ENCODE measurements at regions not wholly inside any gene's neighbourhood (a gene's known extent, or its start where the extent isn't known, plus 50 kb on each side); places are given as distances from the start of the nearest gene placed in this dataset.

DNA sequence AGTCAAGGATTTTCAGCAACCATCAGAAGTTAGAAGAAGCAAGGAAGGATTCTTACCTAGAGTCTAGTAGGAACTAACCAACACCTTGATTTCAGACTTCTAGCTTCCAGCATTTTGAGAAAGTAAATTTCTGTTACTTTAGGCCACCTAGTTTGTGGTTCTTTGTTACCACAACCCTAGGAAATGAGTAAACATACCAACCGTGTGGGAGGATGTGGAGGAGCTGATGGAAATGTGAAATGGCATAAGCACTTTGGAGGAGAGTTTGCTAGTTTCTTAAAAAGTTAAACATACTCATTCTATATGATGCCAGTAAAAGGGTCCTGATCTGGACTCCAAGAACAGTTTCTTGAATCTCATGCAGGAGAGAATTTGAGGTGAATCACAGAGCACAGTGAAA is 679.4 kb downstream of the PDHA2 start:
- no peaks in the 10 kb centered on the region for H3K9me3 ChIP-seq (ENCODE audit: control insufficient read depth in 4 of 4, low read length in 3 of 4)
- H3K9ac ChIP-seq (ENCODE audit: low read depth in 1 of 2, low read length in 2 of 2): no peak overlapping the region
- no peaks in the 10 kb centered on the region for H3K27me3 ChIP-seq (ENCODE audit: control insufficient read depth in 4 of 4, insufficient read depth in 4 of 4, low read length in 3 of 4)
- H3K27ac ChIP-seq (ENCODE audit: low read depth in 1 of 2, low read length in 2 of 2): no peak overlapping the region
- no peak for DNase-seq (ENCODE audit: low spot score)
- no peak for TF ChIP-seq YY1 (IDR thresholded peaks at IDR 0.05)
- TF ChIP-seq HNF4A (conservative IDR thresholded peaks at IDR 0.05): no peak
- no peak for TF ChIP-seq JUND (IDR thresholded peaks at IDR 0.05)
- TF ChIP-seq, protein P1, sequence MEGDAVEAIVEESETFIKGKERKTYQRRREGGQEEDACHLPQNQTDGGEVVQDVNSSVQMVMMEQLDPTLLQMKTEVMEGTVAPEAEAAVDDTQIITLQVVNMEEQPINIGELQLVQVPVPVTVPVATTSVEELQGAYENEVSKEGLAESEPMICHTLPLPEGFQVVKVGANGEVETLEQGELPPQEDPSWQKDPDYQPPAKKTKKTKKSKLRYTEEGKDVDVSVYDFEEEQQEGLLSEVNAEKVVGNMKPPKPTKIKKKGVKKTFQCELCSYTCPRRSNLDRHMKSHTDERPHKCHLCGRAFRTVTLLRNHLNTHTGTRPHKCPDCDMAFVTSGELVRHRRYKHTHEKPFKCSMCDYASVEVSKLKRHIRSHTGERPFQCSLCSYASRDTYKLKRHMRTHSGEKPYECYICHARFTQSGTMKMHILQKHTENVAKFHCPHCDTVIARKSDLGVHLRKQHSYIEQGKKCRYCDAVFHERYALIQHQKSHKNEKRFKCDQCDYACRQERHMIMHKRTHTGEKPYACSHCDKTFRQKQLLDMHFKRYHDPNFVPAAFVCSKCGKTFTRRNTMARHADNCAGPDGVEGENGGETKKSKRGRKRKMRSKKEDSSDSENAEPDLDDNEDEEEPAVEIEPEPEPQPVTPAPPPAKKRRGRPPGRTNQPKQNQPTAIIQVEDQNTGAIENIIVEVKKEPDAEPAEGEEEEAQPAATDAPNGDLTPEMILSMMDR (IDR thresholded peaks at IDR 0.05; ENCODE audit: low read depth, low read length, missing input control): no peak
- TF ChIP-seq RAD21 (IDR thresholded peaks at IDR 0.05): no peak
- TF ChIP-seq TAF1 (conservative IDR thresholded peaks at IDR 0.05): no peak
- TF ChIP-seq HNF4G (IDR thresholded peaks at IDR 0.05): no peak
- TF ChIP-seq, protein P2, sequence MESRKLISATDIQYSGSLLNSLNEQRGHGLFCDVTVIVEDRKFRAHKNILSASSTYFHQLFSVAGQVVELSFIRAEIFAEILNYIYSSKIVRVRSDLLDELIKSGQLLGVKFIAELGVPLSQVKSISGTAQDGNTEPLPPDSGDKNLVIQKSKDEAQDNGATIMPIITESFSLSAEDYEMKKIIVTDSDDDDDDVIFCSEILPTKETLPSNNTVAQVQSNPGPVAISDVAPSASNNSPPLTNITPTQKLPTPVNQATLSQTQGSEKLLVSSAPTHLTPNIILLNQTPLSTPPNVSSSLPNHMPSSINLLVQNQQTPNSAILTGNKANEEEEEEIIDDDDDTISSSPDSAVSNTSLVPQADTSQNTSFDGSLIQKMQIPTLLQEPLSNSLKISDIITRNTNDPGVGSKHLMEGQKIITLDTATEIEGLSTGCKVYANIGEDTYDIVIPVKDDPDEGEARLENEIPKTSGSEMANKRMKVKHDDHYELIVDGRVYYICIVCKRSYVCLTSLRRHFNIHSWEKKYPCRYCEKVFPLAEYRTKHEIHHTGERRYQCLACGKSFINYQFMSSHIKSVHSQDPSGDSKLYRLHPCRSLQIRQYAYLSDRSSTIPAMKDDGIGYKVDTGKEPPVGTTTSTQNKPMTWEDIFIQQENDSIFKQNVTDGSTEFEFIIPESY (IDR thresholded peaks at IDR 0.05): no peak
- no peak for TF ChIP-seq FOXA1 (IDR thresholded peaks at IDR 0.05)
- no peak for TF ChIP-seq NR2F2 (IDR thresholded peaks at IDR 0.05)
- TF ChIP-seq EGR1 (IDR thresholded peaks at IDR 0.05; ENCODE audit: low read depth in 2 of 2): no peak
- TF ChIP-seq RXRA (IDR thresholded peaks at IDR 0.05): no peak
- TF ChIP-seq, protein P3, sequence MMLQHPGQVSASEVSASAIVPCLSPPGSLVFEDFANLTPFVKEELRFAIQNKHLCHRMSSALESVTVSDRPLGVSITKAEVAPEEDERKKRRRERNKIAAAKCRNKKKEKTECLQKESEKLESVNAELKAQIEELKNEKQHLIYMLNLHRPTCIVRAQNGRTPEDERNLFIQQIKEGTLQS (IDR thresholded peaks at IDR 0.05): no peak
- no peaks in the 10 kb centered on the region for H3K4me1 ChIP-seq (ENCODE audit: control insufficient read depth in 4 of 4, insufficient read depth in 4 of 4, low read length in 3 of 4)
- 22% methylated on average over 1 of the region's 1 CpG for WGBS
- H3K36me3 ChIP-seq (ENCODE audit: control insufficient read depth in 4 of 4, insufficient read depth in 3 of 4, low read depth in 1 of 4, low read length in 3 of 4): no peaks in the 10 kb centered on the region
- no peak overlapping the region for H3K4me3 ChIP-seq (ENCODE audit: low read depth in 1 of 3, low read length in 3 of 3)

DNA sequence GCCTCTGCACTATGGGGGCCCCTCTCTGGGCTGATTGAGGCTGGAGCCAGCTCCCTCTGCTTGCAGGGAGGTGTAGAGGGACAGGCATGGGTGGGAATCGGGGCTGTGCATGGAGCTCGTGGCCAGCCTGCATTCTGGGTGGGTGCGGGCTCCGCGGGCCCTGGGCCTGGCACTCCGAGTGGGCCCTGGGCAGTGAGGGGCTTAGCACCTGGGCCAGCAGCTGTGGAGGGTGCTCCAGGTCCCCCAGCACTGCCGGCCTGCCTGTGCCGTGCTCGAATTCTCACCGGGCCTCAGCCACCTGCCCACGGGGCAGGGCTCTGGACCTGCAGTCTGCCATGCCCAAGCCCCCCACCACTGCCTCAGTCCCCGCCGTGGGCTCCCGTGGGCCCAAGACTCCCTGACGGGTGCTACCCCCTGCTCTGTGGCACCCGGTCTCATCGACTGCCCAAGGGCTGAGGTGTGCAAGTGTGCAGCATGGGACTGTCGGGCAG is 681.2 kb downstream of the PDHA2 start:
- Histone ChIP-seq H3K9me3 (ENCODE audit: control insufficient read depth in 4 of 4, low read length in 3 of 4) (no peaks in the 10 kb centered on the region), H3K27ac (ENCODE audit: low read depth in 1 of 2, low read length in 2 of 2) (no peak overlapping the region), H3K27me3 (ENCODE audit: control insufficient read depth in 4 of 4, insufficient read depth in 4 of 4, low read length in 3 of 4) (no peaks in the 10 kb centered on the region), H3K9ac (ENCODE audit: low read depth in 1 of 2, low read length in 2 of 2) (no peak overlapping the region), H3K36me3 (ENCODE audit: control insufficient read depth in 4 of 4, insufficient read depth in 3 of 4, low read depth in 1 of 4, low read length in 3 of 4) (no peaks in the 10 kb centered on the region), H3K4me3 (ENCODE audit: low read depth in 1 of 3, low read length in 3 of 3) (no peak overlapping the region), H3K4me1 (ENCODE audit: control insufficient read depth in 4 of 4, insufficient read depth in 4 of 4, low read length in 3 of 4) (no peaks in the 10 kb centered on the region)
- TF ChIP-seq GABPA (IDR thresholded peaks at IDR 0.05 in 1 of 2, conservative IDR thresholded peaks at IDR 0.05 in 1 of 2): no peak
- no peak for TF ChIP-seq EGR1 (IDR thresholded peaks at IDR 0.05; ENCODE audit: low read depth in 2 of 2)
- TF ChIP-seq TAF1 (conservative IDR thresholded peaks at IDR 0.05): no peak
- no peak for TF ChIP-seq YY1 (IDR thresholded peaks at IDR 0.05)
- TF ChIP-seq, protein P3 (IDR thresholded peaks at IDR 0.05): no peak
- TF ChIP-seq, protein P2 (IDR thresholded peaks at IDR 0.05): no peak
- no peak for TF ChIP-seq RAD21 (IDR thresholded peaks at IDR 0.05)
- TF ChIP-seq, protein P4, sequence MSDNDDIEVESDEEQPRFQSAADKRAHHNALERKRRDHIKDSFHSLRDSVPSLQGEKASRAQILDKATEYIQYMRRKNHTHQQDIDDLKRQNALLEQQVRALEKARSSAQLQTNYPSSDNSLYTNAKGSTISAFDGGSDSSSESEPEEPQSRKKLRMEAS (IDR thresholded peaks at IDR 0.05): no peak
- WGBS: 92% methylated on average over 18 of the region's 18 CpGs
- no peak for DNase-seq (ENCODE audit: low spot score)

Data from liver (tissue), 8 donors.